GM19238 (cell line): ENCODE measurements at regions not wholly inside any gene's neighbourhood (a gene's known extent, or its start where the extent isn't known, plus 50 kb on each side); places are given as distances from the start of the nearest gene placed in this dataset.

Source experiments
- DNase-seq: peaks from one replicate; pipeline ENCODE4 v3.0.0; 2011; ENCODE audit warnings: low spot score; ENCODE audit not compliant: insufficient read length

- no peak for DNase-seq
Observed at GRCh38 chr19:28939236-28939635, 273.7 kb downstream of the UQCRFS1 start.

- DNase-seq: no peak
Observed at GRCh38 chr19:28936001-28936400, 276.9 kb downstream of the UQCRFS1 start.

- no peak for DNase-seq
Observed at GRCh38 chr19:28934631-28935030, 278.3 kb downstream of the UQCRFS1 start.

GRCh38 chr19:28933039-28933438, 279.9 kb downstream of the UQCRFS1 start:
- DNase-seq: no peak

- DNase-seq: no peak
Observed at GRCh38 chr19:28932446-28932845, 280.5 kb downstream of the UQCRFS1 start.

- no peak for DNase-seq
Observed at GRCh38 chr19:28929006-28929405, 283.9 kb downstream of the UQCRFS1 start.

- DNase-seq: no peak
Observed at GRCh38 chr19:28927456-28927855, 285.5 kb downstream of the UQCRFS1 start.

- DNase-seq: no peak
Observed at GRCh38 chr19:28920269-28921066, 292.5 kb downstream of the UQCRFS1 start.

- DNase-seq: no peak
Observed at GRCh38 chr19:28917621-28918020, 295.3 kb downstream of the UQCRFS1 start.

GRCh38 chr19:28915737-28916460, 297.1 kb downstream of the UQCRFS1 start:
- DNase-seq: no peak

GRCh38 chr19:28915202-28915601, 297.7 kb downstream of the UQCRFS1 start:
- no peak for DNase-seq

GRCh38 chr19:28914173-28914572, 298.8 kb downstream of the UQCRFS1 start:
- DNase-seq: no peak

GRCh38 chr19:28913626-28914025, 299.3 kb downstream of the UQCRFS1 start:
- no peak for DNase-seq

- DNase-seq: no peak
Observed at GRCh38 chr19:28908941-28909340, 304.0 kb downstream of the UQCRFS1 start.

- DNase-seq: no peak
Observed at GRCh38 chr19:28907534-28907933, 305.4 kb downstream of the UQCRFS1 start.

- DNase-seq: no peak
Observed at GRCh38 chr19:28905996-28906395, 307.0 kb downstream of the UQCRFS1 start.

GRCh38 chr19:28899703-28900102, 313.2 kb downstream of the UQCRFS1 start:
- DNase-seq: no peak

GRCh38 chr19:28898249-28898648, 314.7 kb downstream of the UQCRFS1 start:
- no peak for DNase-seq

GRCh38 chr19:28889941-28890670, 322.8 kb downstream of the UQCRFS1 start:
- DNase-seq: no peak

GRCh38 chr19:28887920-28888618, 324.9 kb downstream of the UQCRFS1 start:
- DNase-seq: no peak

- DNase-seq: no peak
Observed at GRCh38 chr19:28886708-28887107, 326.2 kb downstream of the UQCRFS1 start.
